ENCODE measurements at regions not wholly inside any gene's neighbourhood (a gene's known extent, or its start where the extent isn't known, plus 50 kb on each side); places are given as distances from the start of the nearest gene placed in this dataset.

DNA sequence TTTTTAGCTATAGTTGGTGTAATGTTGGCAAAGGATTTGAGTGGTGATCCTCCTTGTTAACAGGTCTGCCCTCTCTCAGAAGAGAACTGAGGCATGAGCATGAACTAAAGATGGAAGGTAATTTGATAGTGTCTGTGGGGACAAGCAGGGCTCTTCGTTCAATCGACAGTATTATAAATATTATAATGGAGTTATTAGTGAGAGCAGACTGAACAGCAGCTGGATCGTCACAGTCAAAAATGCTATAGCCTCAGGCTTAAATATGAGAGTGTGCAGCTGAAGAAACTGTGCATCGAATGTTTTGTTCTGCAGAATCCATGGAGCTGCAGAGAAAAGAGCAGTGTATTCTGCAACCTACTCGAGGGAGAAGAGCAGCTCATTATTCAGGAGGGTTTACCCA is 757.3 kb downstream of the DNAH5 start:
- no peaks in the 10 kb centered on the region for H3K4me1 ChIP-seq (ENCODE audit: control insufficient read depth in 2 of 2, insufficient read depth in 2 of 2, low read length in 2 of 2)
- no peaks in the 10 kb centered on the region for H3K27me3 ChIP-seq (ENCODE audit: control insufficient read depth in 2 of 2, insufficient read depth in 1 of 2, low read length in 1 of 2)
- H3K4me3 ChIP-seq (ENCODE audit: low read length in 2 of 2): no peak overlapping the region
- DNase-seq (ENCODE audit: low read depth in 6 of 9, low spot score in 9 of 9): no peak
- no peaks in the 10 kb centered on the region for H3K9me3 ChIP-seq (ENCODE audit: control insufficient read depth in 2 of 2, insufficient read depth in 1 of 2, low read length in 1 of 2)
- H3K27ac ChIP-seq (ENCODE audit: low read depth in 1 of 2, low read length in 1 of 2): no peak overlapping the region
- WGBS: 94% methylated on average over 5 of the region's 5 CpGs
- H3K36me3 ChIP-seq (ENCODE audit: control insufficient read depth in 2 of 2, insufficient read depth in 2 of 2, low read length in 1 of 2): no peaks in the 10 kb centered on the region

DNA sequence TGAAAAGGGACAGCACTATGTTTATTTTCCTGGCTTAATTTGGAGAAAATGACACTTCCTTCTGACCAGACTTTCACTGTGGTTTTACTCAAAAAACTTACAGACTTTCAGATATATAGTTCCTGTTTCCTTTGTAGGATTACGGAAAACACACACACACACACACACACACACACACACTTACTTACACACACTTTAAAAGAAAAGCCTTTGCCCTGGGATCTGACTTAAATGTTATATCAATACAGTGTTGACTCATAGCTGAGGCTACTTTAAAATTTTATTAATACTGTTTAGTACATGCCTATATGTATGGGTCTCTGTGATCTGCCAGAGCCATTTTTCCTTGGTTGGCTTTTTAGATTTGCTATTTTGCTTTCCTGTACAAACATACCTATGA is 758.3 kb downstream of the DNAH5 start:
- H3K4me3 ChIP-seq (ENCODE audit: low read length in 2 of 2): no peak overlapping the region
- H3K27me3 ChIP-seq (ENCODE audit: control insufficient read depth in 2 of 2, insufficient read depth in 1 of 2, low read length in 1 of 2): no peaks in the 10 kb centered on the region
- no peaks in the 10 kb centered on the region for H3K9me3 ChIP-seq (ENCODE audit: control insufficient read depth in 2 of 2, insufficient read depth in 1 of 2, low read length in 1 of 2)
- H3K4me1 ChIP-seq (ENCODE audit: control insufficient read depth in 2 of 2, insufficient read depth in 2 of 2, low read length in 2 of 2): no peaks in the 10 kb centered on the region
- WGBS: 15% methylated on average over 1 of the region's 1 CpG
- no peak overlapping the region for H3K27ac ChIP-seq (ENCODE audit: low read depth in 1 of 2, low read length in 1 of 2)
- no peak for DNase-seq (ENCODE audit: low read depth in 6 of 9, low spot score in 9 of 9)
- H3K36me3 ChIP-seq (ENCODE audit: control insufficient read depth in 2 of 2, insufficient read depth in 2 of 2, low read length in 1 of 2): no peaks in the 10 kb centered on the region

DNA sequence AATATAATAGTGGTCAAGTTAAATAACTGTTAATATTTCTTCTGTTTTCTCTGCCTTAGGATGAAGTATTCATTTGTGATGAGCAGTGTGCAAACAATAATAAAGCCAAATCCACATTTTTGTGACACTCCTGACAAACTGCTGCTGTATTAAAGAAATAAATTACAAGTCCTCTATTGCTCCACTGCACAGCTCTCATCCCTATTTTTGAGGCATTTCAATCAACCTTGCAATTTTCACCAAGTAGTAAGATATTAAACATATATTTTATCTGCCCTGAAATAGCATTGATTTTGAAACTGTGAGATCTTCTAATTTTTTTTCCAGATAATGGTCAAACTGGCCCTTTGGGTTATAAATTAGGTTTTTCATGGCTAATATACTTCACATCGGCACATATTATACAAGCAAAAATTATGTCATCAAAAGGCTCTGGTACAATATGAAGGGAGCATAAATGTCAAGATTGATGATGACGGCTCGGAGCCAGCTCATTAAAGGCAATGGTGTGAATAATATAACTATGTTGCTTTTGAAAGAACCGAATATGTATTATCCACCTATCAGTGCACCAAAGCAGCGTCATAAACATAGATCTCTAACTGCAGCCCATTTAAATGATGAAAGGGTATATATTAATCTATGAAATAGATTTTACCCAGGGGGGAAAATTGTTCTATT is 764.9 kb downstream of the DNAH5 start:
- Histone ChIP-seq H3K36me3 (ENCODE audit: control insufficient read depth in 2 of 2, insufficient read depth in 2 of 2, low read length in 1 of 2) (no peaks in the 10 kb centered on the region), H3K27ac (ENCODE audit: low read depth in 1 of 2, low read length in 1 of 2) (no peak overlapping the region), H3K9me3 (ENCODE audit: control insufficient read depth in 2 of 2, insufficient read depth in 1 of 2, low read length in 1 of 2) (peaks cover 0 to 1% of the 10 kb centered on the region in 2 donors), H3K4me3 (ENCODE audit: low read length in 2 of 2) (no peak overlapping the region), H3K4me1 (ENCODE audit: control insufficient read depth in 2 of 2, insufficient read depth in 2 of 2, low read length in 2 of 2) (no peaks in the 10 kb centered on the region), H3K27me3 (ENCODE audit: control insufficient read depth in 2 of 2, insufficient read depth in 1 of 2, low read length in 1 of 2) (no peaks in the 10 kb centered on the region)
- WGBS: 96% methylated on average over 5 of the region's 5 CpGs
- DNase-seq (ENCODE audit: low read depth in 6 of 9, low spot score in 9 of 9): no peak

DNA sequence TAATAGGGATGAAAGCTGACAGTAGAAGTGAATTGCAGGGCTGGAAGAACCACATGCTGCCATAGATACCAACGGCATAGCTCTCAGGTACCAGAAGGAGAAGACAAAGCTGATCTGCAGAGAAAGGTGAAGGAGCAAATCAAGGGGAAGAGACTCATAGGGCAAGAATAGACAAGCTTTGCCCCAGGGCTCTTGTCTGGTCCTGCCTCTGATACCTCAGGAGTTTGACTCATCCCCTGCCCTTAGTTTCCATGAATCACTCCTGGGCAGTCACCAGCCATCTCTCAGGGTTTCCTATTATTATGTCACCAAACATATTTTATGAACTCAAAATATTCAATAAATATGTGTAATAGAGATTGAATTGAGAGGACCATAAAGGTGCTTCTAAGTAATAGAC is 800.9 kb downstream of the DNAH5 start:
- WGBS: 95% methylated on average over 1 of the region's 1 CpG
- no peaks in the 10 kb centered on the region for H3K4me1 ChIP-seq (ENCODE audit: control insufficient read depth in 2 of 2, insufficient read depth in 2 of 2, low read length in 2 of 2)
- no peaks in the 10 kb centered on the region for H3K36me3 ChIP-seq (ENCODE audit: control insufficient read depth in 2 of 2, insufficient read depth in 2 of 2, low read length in 1 of 2)
- H3K27me3 ChIP-seq (ENCODE audit: control insufficient read depth in 2 of 2, insufficient read depth in 1 of 2, low read length in 1 of 2): no peaks in the 10 kb centered on the region
- H3K27ac ChIP-seq (ENCODE audit: low read depth in 1 of 2, low read length in 1 of 2): no peak overlapping the region
- no peak overlapping the region for H3K4me3 ChIP-seq (ENCODE audit: low read length in 2 of 2)
- DNase-seq (ENCODE audit: low read depth in 6 of 9, low spot score in 9 of 9): no peak
- H3K9me3 ChIP-seq (ENCODE audit: control insufficient read depth in 2 of 2, insufficient read depth in 1 of 2, low read length in 1 of 2): no peaks in the 10 kb centered on the region

DNA sequence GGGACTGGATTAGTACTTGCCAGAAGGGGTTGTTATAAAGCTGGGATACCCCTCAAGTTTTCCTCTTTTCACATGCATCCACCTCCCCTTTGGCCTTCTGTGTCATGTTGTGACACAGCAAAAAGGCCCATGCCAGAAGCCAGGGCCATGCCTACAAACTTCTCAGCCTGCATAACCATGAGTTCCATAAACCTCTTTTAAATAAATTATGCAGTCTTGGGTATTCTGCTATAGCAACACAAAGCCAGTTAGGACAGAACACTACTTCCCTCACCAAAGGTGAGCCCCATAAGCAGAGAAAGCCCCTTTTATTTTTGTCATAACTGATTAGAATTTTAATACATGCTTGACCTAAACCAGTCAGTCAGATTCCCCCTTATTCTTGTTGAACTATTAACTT is 801.3 kb downstream of the DNAH5 start:
- no peak overlapping the region for H3K27ac ChIP-seq (ENCODE audit: low read depth in 1 of 2, low read length in 1 of 2)
- no peaks in the 10 kb centered on the region for H3K9me3 ChIP-seq (ENCODE audit: control insufficient read depth in 2 of 2, insufficient read depth in 1 of 2, low read length in 1 of 2)
- no peaks in the 10 kb centered on the region for H3K27me3 ChIP-seq (ENCODE audit: control insufficient read depth in 2 of 2, insufficient read depth in 1 of 2, low read length in 1 of 2)
- DNase-seq (ENCODE audit: low read depth in 6 of 9, low spot score in 9 of 9): no peak
- H3K4me3 ChIP-seq (ENCODE audit: low read length in 2 of 2): no peak overlapping the region
- no peaks in the 10 kb centered on the region for H3K4me1 ChIP-seq (ENCODE audit: control insufficient read depth in 2 of 2, insufficient read depth in 2 of 2, low read length in 2 of 2)
- no peaks in the 10 kb centered on the region for H3K36me3 ChIP-seq (ENCODE audit: control insufficient read depth in 2 of 2, insufficient read depth in 2 of 2, low read length in 1 of 2)

DNA sequence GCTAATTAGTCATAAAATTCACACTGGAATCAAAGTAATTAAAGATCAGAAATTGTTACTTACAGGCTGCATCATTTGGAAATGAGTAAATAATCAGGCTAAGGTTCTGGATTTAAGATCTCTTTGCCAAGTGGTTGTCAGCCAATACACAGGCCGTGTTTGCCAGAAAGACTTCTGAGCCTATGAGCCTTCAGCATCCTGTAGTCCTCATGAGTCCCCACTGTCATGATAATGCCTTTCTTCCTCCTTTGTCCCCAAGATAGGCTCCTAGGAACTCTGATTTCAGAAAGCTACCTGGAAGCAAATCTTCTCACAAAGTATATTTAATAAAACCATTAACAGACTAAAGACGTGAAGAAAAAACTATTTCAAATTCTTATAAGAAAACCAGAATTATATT is 810.5 kb downstream of the DNAH5 start:
- 93% methylated on average over 2 of the region's 2 CpGs for WGBS
- no peaks in the 10 kb centered on the region for H3K36me3 ChIP-seq (ENCODE audit: control insufficient read depth in 2 of 2, insufficient read depth in 2 of 2, low read length in 1 of 2)
- no peak overlapping the region for H3K4me3 ChIP-seq (ENCODE audit: low read length in 2 of 2)
- peaks cover 0 to 3% of the 10 kb centered on the region in 2 donors for H3K9me3 ChIP-seq (ENCODE audit: control insufficient read depth in 2 of 2, insufficient read depth in 1 of 2, low read length in 1 of 2)
- H3K27ac ChIP-seq (ENCODE audit: low read depth in 1 of 2, low read length in 1 of 2): no peak overlapping the region
- no peak for DNase-seq (ENCODE audit: low read depth in 6 of 9, low spot score in 9 of 9)
- H3K27me3 ChIP-seq (ENCODE audit: control insufficient read depth in 2 of 2, insufficient read depth in 1 of 2, low read length in 1 of 2): no peaks in the 10 kb centered on the region
- H3K4me1 ChIP-seq (ENCODE audit: control insufficient read depth in 2 of 2, insufficient read depth in 2 of 2, low read length in 2 of 2): no peaks in the 10 kb centered on the region

DNA sequence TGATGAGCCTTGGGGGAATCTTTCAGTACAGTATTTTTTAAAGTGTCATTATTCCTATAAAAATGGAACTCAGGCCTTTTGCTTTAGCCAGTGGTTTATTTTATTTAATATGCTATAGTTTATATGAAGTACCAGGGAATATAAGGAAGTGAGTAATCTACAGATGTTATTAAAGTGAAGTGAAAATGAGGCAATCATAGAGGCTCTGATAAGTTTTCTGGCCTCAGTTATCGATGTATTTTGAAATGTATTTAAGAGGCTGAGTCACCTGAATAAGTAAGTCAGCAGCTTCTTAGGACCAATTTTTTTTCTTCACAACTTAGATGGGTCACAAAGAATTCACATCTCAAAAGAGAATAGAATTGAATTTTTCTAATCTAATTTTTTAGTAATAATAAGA is 829.0 kb downstream of the DNAH5 start:
- no peaks in the 10 kb centered on the region for H3K36me3 ChIP-seq (ENCODE audit: control insufficient read depth in 2 of 2, insufficient read depth in 2 of 2, low read length in 1 of 2)
- WGBS: 90% methylated on average over 1 of the region's 1 CpG
- H3K4me1 ChIP-seq (ENCODE audit: control insufficient read depth in 2 of 2, insufficient read depth in 2 of 2, low read length in 2 of 2): no peaks in the 10 kb centered on the region
- no peak for DNase-seq (ENCODE audit: low read depth in 6 of 9, low spot score in 9 of 9)
- H3K27ac ChIP-seq (ENCODE audit: low read depth in 1 of 2, low read length in 1 of 2): no peak overlapping the region
- no peaks in the 10 kb centered on the region for H3K9me3 ChIP-seq (ENCODE audit: control insufficient read depth in 2 of 2, insufficient read depth in 1 of 2, low read length in 1 of 2)
- no peak overlapping the region for H3K4me3 ChIP-seq (ENCODE audit: low read length in 2 of 2)
- no peaks in the 10 kb centered on the region for H3K27me3 ChIP-seq (ENCODE audit: control insufficient read depth in 2 of 2, insufficient read depth in 1 of 2, low read length in 1 of 2)

DNA sequence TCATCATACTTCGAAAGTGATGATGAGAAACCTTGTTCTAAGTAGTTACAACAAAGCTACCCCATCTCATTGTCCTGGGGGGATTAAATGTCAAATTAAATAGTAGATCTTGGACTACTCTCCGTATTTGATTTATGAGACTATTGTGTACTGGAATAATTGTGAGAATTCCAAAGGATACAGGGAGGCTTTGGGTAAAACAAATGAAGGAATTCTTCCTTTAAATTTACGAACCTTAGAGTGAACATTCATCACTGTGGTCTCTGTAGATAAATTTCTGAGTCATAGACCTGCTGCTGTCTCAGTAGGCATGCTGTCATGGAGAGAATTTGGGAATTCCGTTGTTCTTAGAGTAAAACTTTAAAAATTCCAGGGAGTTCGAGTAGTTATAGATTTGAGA is 836.2 kb downstream of the DNAH5 start:
- no peak for DNase-seq (ENCODE audit: low read depth in 6 of 9, low spot score in 9 of 9)
- no peaks in the 10 kb centered on the region for H3K27me3 ChIP-seq (ENCODE audit: control insufficient read depth in 2 of 2, insufficient read depth in 1 of 2, low read length in 1 of 2)
- no peak overlapping the region for H3K4me3 ChIP-seq (ENCODE audit: low read length in 2 of 2)
- no peaks in the 10 kb centered on the region for H3K9me3 ChIP-seq (ENCODE audit: control insufficient read depth in 2 of 2, insufficient read depth in 1 of 2, low read length in 1 of 2)
- H3K4me1 ChIP-seq (ENCODE audit: control insufficient read depth in 2 of 2, insufficient read depth in 2 of 2, low read length in 2 of 2): no peaks in the 10 kb centered on the region
- WGBS: 87% methylated on average over 5 of the region's 5 CpGs
- no peak overlapping the region for H3K27ac ChIP-seq (ENCODE audit: low read depth in 1 of 2, low read length in 1 of 2)
- H3K36me3 ChIP-seq (ENCODE audit: control insufficient read depth in 2 of 2, insufficient read depth in 2 of 2, low read length in 1 of 2): no peaks in the 10 kb centered on the region

DNA sequence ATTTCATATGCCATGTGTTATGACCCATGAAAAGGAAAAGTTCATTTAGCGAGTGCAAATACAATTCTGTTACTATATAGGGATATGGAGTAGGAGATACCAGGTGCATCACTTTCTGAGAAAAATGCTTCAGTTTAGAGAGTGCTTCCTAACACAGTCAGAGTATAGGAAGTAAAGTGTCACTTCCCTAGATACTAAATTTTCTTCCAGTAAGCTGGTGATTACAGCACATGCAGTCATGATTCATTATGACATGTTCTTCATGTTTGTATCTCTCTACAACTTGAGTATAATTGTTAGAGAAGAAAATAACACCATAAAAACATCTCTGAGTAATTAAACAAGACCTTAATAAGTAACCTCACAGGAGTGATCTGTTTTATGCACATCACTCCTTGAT is 837.0 kb downstream of the DNAH5 start:
- Histone ChIP-seq H3K36me3 (ENCODE audit: control insufficient read depth in 2 of 2, insufficient read depth in 2 of 2, low read length in 1 of 2) (no peaks in the 10 kb centered on the region), H3K27me3 (ENCODE audit: control insufficient read depth in 2 of 2, insufficient read depth in 1 of 2, low read length in 1 of 2) (no peaks in the 10 kb centered on the region), H3K9me3 (ENCODE audit: control insufficient read depth in 2 of 2, insufficient read depth in 1 of 2, low read length in 1 of 2) (no peaks in the 10 kb centered on the region), H3K4me1 (ENCODE audit: control insufficient read depth in 2 of 2, insufficient read depth in 2 of 2, low read length in 2 of 2) (no peaks in the 10 kb centered on the region), H3K4me3 (ENCODE audit: low read length in 2 of 2) (no peak overlapping the region), H3K27ac (ENCODE audit: low read depth in 1 of 2, low read length in 1 of 2) (no peak overlapping the region)
- no peak for DNase-seq (ENCODE audit: low read depth in 6 of 9, low spot score in 9 of 9)
- WGBS: 81% methylated on average over 1 of the region's 1 CpG

DNA sequence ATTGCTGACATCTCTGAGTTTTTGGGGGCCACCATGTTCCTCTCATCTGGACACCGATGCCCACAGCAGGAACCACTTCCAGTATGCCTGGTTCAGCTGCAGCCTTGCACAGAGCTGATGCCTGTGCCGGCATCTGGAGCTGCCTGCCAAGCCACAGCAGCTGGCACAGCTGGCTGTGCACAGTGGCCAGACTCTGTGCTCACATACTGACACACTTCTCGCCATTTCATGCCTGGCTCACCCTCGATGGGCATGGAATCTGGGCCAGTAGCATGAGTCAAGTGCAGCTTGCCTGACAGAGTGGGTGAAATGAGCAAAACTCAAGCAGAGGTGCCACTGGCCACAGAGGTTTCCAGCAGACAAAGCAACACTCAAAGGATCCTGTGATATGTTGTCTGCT is 863.4 kb downstream of the DNAH5 start:
- Histone ChIP-seq H3K27ac (ENCODE audit: low read depth in 1 of 2, low read length in 1 of 2) (no peak overlapping the region), H3K9me3 (ENCODE audit: control insufficient read depth in 2 of 2, insufficient read depth in 1 of 2, low read length in 1 of 2) (peaks cover 0 to 12% of the 10 kb centered on the region in 2 donors), H3K4me1 (ENCODE audit: control insufficient read depth in 2 of 2, insufficient read depth in 2 of 2, low read length in 2 of 2) (no peaks in the 10 kb centered on the region), H3K36me3 (ENCODE audit: control insufficient read depth in 2 of 2, insufficient read depth in 2 of 2, low read length in 1 of 2) (no peaks in the 10 kb centered on the region), H3K4me3 (ENCODE audit: low read length in 2 of 2) (no peak overlapping the region), H3K27me3 (ENCODE audit: control insufficient read depth in 2 of 2, insufficient read depth in 1 of 2, low read length in 1 of 2) (no peaks in the 10 kb centered on the region)
- no peak for DNase-seq (ENCODE audit: low read depth in 6 of 9, low spot score in 9 of 9)
- WGBS: 91% methylated on average over 4 of the region's 4 CpGs

All from thymus (tissue), 11 donors.